GM21737 (cell line): ENCODE measurements at regions not wholly inside any gene's neighbourhood (a gene's known extent, or its start where the extent isn't known, plus 50 kb on each side); places are given as distances from the start of the nearest gene placed in this dataset.

Source experiments
- ATAC-seq: cut with Tn5 transposase; IDR thresholded peaks from one replicate; pipeline ENCODE4 v1.9.1; 2021; ENCODE audit warnings: mild to moderate bottlenecking, moderate library complexity; ENCODE audit not compliant: unreplicated experiment

DNA sequence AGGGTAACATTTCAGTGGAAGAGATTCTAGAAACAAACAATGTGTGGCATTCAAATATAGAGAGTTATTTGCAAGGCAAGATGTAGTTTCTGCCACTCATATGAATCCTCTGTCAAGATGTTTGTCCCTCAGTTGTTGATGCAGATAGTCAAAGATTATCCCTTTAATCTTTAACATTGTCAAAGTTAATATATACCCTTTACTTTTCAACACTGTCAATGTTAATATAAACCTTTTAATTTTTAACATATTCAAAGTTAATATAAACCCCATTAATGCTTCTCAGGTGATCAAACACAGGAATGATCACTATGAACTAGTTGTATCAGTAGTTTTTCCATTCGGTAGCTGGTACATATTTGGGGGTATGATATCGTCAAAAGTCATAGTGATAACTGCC is 51.9 kb upstream of the PICALM start:
- no peak for ATAC-seq

DNA sequence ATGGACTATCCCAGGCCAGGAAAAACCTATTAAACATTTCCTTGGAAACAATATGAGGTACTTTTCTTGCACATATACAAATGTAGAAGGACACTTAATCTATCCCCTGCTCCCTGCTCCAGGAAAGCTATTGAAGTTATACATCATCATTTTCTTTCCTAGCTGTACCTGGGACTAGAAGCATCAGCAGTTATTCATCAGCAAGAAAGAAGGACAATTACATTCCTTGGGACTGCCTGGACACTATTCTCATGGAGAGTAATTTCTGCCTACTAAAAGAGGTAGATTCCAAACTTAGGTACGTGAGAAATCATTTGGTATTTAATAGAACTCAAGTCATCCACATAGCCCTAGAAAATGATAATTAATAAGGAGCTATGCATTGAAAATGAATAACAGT is 51.0 kb upstream of the PICALM start:
- no peak for ATAC-seq

DNA sequence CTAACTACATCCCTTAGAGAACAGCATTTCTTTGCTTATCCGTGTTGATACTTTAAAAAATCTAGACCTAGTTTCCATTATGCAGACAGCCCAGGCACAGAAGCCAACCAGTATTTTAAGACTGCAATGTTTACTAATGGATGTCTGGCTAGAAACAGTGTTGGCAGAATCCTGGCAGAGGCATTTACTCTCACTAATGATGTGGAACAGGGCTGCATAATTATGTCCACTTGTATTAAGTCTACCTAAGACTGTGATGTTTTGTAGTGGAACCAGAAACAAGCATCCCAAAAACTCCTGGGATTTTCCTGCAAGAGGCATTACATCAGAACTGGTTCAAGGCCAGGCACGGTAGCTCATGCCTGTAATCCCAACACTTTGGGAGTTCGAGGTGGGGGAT is 50.2 kb upstream of the PICALM start:
- ATAC-seq, result no peak
